Spleen (tissue), 7 donors: ENCODE measurements at regions not wholly inside any gene's neighbourhood (a gene's known extent, or its start where the extent isn't known, plus 50 kb on each side); places are given as distances from the start of the nearest gene placed in this dataset.

Source experiments
- CTCF ChIP-seq, 11 experiments: fragments of 200-600 bp in 7 of 11; fragments of 450-650 bp in 4 of 11; sonication (generic) in 4 of 11; IDR thresholded peaks in 8 of 11; conservative IDR thresholded peaks in 3 of 11; 1 replicate in 7 of 11; 2 replicates in 4 of 11; pipeline versions ENCODE4 v1.4.0 to v1.8.0; 2016 to 2021; ENCODE audit warnings: antibody characterized with exemption in 11 of 11, inconsistent platforms in 4 of 11, mild to moderate bottlenecking in 1 of 11
- POLR2A ChIP-seq, 3 donors: fragments of 450-650 bp; IDR thresholded peaks; one replicate each; pipeline ENCODE4 v1.5.1; 2017; ENCODE audit warnings: antibody characterized with exemption in 3 of 3, mild to moderate bottlenecking in 1 of 3
- donor health status: DM: no; HTN: no; CAD: no; lungs with moderate emphysema.
- donor health status: DM: no; HTN: no; CAD: no.
- donor health status: DM: no; HTN: no; CAD: no.

GRCh38 chr3:113110267-113110666, 101.1 kb upstream of the BOC start:
- TF ChIP-seq CTCF (IDR thresholded peaks at IDR 0.05 in 8 of 11, conservative IDR thresholded peaks at IDR 0.05 in 3 of 11) (no peak), POLR2A (IDR thresholded peaks at IDR 0.05) (no peak)
